Common myeloid progenitor, CD34-positive (primary cell): ENCODE measurements at regions not wholly inside any gene's neighbourhood (a gene's known extent, or its start where the extent isn't known, plus 50 kb on each side); places are given as distances from the start of the nearest gene placed in this dataset.

Source experiments
- CTCF ChIA-PET: fragments of 350-600 bp; sonication (Branson Sonifier 250); formaldehyde crosslinking; loops from one replicate; lab custom pipeline; 2021; ENCODE audit warnings: antibody characterized with exemption; lab: Charles Lee
- POLR2A ChIA-PET: fragments of 350-600 bp; sonication (Branson Sonifier 250); formaldehyde crosslinking; loops from one replicate; lab custom pipeline; 2021; ENCODE audit warnings: antibody characterized with exemption; lab: Charles Lee
- DNase-seq, 3 donors: peaks; one replicate each; pipeline versions ENCODE4 v3.0.0 to v3.0.0-alpha.2; 2013
- H3K27ac ChIP-seq, 2 experiments: 1 replicate in 1 of 2; 2 replicates in 1 of 2; pipeline ENCODE4 v1.7.0; 2013; ENCODE audit warnings: inconsistent platforms in 2 of 2, low read length in 2 of 2, mild to moderate bottlenecking in 2 of 2, low read depth in 1 of 2, moderate library complexity in 1 of 2; ENCODE audit not compliant: severe bottlenecking in 2 of 2, insufficient read depth in 1 of 2, poor library complexity in 1 of 2
- H3K27me3 ChIP-seq, 5 experiments: replicated peaks in 2 of 5; 1 replicate in 3 of 5; 2 replicates in 2 of 5; pipeline versions ENCODE4 v1.6.1 to v1.7.0; 2013; ENCODE audit warnings: low read length in 4 of 5, mild to moderate bottlenecking in 2 of 5, moderate library complexity in 2 of 5, inconsistent platforms in 1 of 5; ENCODE audit not compliant: insufficient read depth in 5 of 5, control insufficient read depth in 4 of 5
- H3K36me3 ChIP-seq, 4 experiments: 1 replicate in 2 of 4; 2 replicates in 2 of 4; pipeline versions ENCODE4 v1.6.1 to v1.7.0; 2013; ENCODE audit warnings: low read length in 3 of 4, control low read depth in 1 of 4, mild to moderate bottlenecking in 1 of 4; ENCODE audit not compliant: control insufficient read depth in 4 of 4, insufficient read depth in 4 of 4
- H3K4me1 ChIP-seq, 4 experiments: 1 replicate in 3 of 4; 2 replicates in 1 of 4; pipeline versions ENCODE4 v1.6.1 to v1.7.1; 2013; ENCODE audit warnings: low read length in 3 of 4, mild to moderate bottlenecking in 3 of 4, control low read depth in 1 of 4, inconsistent platforms in 1 of 4, moderate library complexity in 1 of 4; ENCODE audit not compliant: control insufficient read depth in 4 of 4, insufficient read depth in 4 of 4; ENCODE audit errors: control extremely low read depth in 1 of 4
- H3K4me3 ChIP-seq, 7 experiments: 1 replicate in 4 of 7; 2 replicates in 3 of 7; pipeline versions ENCODE4 v1.5.1 to v1.7.0; 2013; ENCODE audit warnings: mild to moderate bottlenecking in 7 of 7, low read length in 6 of 7, moderate library complexity in 6 of 7, inconsistent platforms in 2 of 7, low read depth in 2 of 7, control low read depth in 1 of 7; ENCODE audit not compliant: insufficient read depth in 4 of 7, control insufficient read depth in 1 of 7; ENCODE audit errors: extremely low read depth in 1 of 7
- H3K9me3 ChIP-seq, 5 experiments: 1 replicate in 4 of 5; 2 replicates in 1 of 5; pipeline versions ENCODE4 v1.6.1 to v1.7.1; 2013; ENCODE audit warnings: low read length in 4 of 5, mild to moderate bottlenecking in 2 of 5, inconsistent platforms in 1 of 5, low read depth in 1 of 5, moderate library complexity in 1 of 5; ENCODE audit not compliant: control insufficient read depth in 4 of 5, insufficient read depth in 2 of 5; ENCODE audit errors: control extremely low read depth in 1 of 5
- WGBS: methylation state at CpG from one replicate; pipeline ENCODE4 v1.1.5; 2013; ENCODE audit not compliant: insufficient coverage; 5-methylcytosine and 5-hydroxymethylcytosine counted together

GRCh38 chr4:133081246-133081645 lies 67.8 kb upstream of the PCDH10 start:
- ChIA-PET CTCF (no interaction called here), POLR2A (no interaction called here)
- Histone ChIP-seq H3K27ac (no peak overlapping the region), H3K4me3 (no peak overlapping the region), H3K9me3 (peaks cover 0 to 5% (median 2%) of the 10 kb centered on the region in 5 experiments), H3K4me1 (no peaks in the 10 kb centered on the region), H3K36me3 (no peaks in the 10 kb centered on the region), H3K27me3 (no peaks in the 10 kb centered on the region)
- WGBS = 100% methylated on average over 2 of the region's 2 CpGs
- DNase-seq = no peak

- no peak for DNase-seq
- H3K36me3 ChIP-seq = no peaks in the 10 kb centered on the region
- H3K4me1 ChIP-seq = no peaks in the 10 kb centered on the region
- POLR2A ChIA-PET = no interaction called here
- no CpG with 5 or more reads among the region's 1 CpG for WGBS
- H3K4me3 ChIP-seq = no peak overlapping the region
- no peaks in the 10 kb centered on the region for H3K9me3 ChIP-seq
- no peaks in the 10 kb centered on the region for H3K27me3 ChIP-seq
- H3K27ac ChIP-seq = no peak overlapping the region
- CTCF ChIA-PET = no interaction called here
Observed at GRCh38 chr4:133084421-133084820, 64.7 kb upstream of the PCDH10 start.

- Histone ChIP-seq H3K27me3 (no peaks in the 10 kb centered on the region), H3K27ac (no peak overlapping the region), H3K4me3 (no peak overlapping the region), H3K9me3 (no peaks in the 10 kb centered on the region), H3K4me1 (no peaks in the 10 kb centered on the region), H3K36me3 (no peaks in the 10 kb centered on the region)
- ChIA-PET POLR2A (no interaction called here), CTCF (interaction anchor here (1.7 kb wide), 1 partner anchor 9 kb away, joined by 5 read pairs; no protein-coding TSS in a partner anchor)
- 100% methylated on average over 1 of the region's 2 CpGs for WGBS
- DNase-seq = no peak
Observed at GRCh38 chr4:133095591-133095990, 53.5 kb upstream of the PCDH10 start.

GRCh38 chr4:133096972-133097371 lies 52.1 kb upstream of the PCDH10 start:
- no CpG with 5 or more reads among the region's 1 CpG for WGBS
- H3K27ac ChIP-seq = no peak overlapping the region
- ChIA-PET CTCF (interaction anchor here (1.7 kb wide), 1 partner anchor 10 kb away, joined by 5 read pairs; no protein-coding TSS in a partner anchor), POLR2A (no interaction called here)
- H3K27me3 ChIP-seq = no peaks in the 10 kb centered on the region
- DNase-seq = no peak
- H3K9me3 ChIP-seq = no peaks in the 10 kb centered on the region
- no peaks in the 10 kb centered on the region for H3K4me1 ChIP-seq
- H3K36me3 ChIP-seq = no peaks in the 10 kb centered on the region
- no peak overlapping the region for H3K4me3 ChIP-seq
